ENCODE measurements at regions not wholly inside any gene's neighbourhood (a gene's known extent, or its start where the extent isn't known, plus 50 kb on each side); places are given as distances from the start of the nearest gene placed in this dataset.

DNA sequence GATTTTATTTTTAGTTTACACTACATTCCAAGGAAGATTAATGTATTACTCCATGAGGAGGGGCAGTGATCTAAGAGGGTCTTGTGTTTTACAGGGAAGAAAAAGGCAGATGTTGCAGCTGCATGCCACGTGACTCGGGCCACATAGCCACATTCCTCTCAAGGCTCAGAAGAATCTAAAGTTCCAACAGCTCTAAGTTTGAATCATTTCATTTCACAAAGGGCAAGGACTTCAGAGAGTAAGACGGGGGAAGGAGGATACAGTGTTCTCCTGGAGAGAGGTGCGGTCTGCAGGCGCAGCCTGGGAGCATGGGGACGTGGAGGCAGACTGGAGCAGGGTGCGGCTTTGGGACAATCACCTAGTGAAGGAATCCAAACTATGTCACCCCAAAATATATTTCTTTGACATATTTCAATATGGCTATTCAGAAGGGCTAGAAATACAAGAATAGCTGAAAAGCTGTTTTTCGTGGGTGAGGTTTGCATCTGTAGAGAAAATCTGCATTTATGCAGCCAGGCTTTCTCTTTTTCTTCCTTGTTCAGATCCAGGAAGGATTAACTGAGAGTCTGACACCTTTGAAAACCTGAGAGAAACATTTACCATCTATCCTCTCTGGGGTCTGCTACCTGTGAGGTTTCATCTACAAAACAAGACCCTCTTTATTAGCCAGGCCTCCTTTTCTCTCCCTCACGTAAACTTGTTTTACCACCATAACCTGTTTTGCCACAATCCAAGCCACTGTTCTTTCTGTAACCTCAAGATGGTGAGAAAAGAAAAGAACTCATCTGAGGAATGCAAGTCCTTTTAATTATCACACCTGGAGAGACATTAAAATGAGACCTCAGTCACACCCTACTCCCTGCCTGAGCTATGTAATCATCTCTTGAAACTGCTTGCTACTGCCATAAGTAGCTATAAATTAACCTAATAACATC is 165.1 kb upstream of the NDUFV2 start:
- Histone ChIP-seq H3K27me3 (ENCODE audit: control insufficient read depth, low read length) (no peaks in the 10 kb centered on the region), H3K4me3 (ENCODE audit: low read length) (no peak overlapping the region), H3K4me2 (ENCODE audit: low read length) (no peak overlapping the region), H3K79me2 (ENCODE audit: control insufficient read depth, low read length) (no peaks in the 10 kb centered on the region), H3K36me3 (ENCODE audit: control insufficient read depth, low read length) (peaks cover 6% of the 10 kb centered on the region), H3K4me1 (ENCODE audit: control insufficient read depth, low read length) (peaks cover 56% of the 10 kb centered on the region), H3K9me3 (ENCODE audit: control insufficient read depth, insufficient read depth, low read length) (peaks cover 10% of the 10 kb centered on the region; the same call in 1 of the 2 replicates), H3K9me2 (replicated peaks; ENCODE audit: control insufficient read depth, low read length) (no peaks in the 10 kb centered on the region), H3F3A (ENCODE audit: control insufficient read depth, insufficient read depth) (no peaks in the 10 kb centered on the region), H3K27ac (ENCODE audit: low read depth, low read length) (no peak overlapping the region), H4K20me1 (ENCODE audit: control insufficient read depth, insufficient read depth, low read depth, low read length) (no peaks in the 10 kb centered on the region)
- TF ChIP-seq, protein P1, sequence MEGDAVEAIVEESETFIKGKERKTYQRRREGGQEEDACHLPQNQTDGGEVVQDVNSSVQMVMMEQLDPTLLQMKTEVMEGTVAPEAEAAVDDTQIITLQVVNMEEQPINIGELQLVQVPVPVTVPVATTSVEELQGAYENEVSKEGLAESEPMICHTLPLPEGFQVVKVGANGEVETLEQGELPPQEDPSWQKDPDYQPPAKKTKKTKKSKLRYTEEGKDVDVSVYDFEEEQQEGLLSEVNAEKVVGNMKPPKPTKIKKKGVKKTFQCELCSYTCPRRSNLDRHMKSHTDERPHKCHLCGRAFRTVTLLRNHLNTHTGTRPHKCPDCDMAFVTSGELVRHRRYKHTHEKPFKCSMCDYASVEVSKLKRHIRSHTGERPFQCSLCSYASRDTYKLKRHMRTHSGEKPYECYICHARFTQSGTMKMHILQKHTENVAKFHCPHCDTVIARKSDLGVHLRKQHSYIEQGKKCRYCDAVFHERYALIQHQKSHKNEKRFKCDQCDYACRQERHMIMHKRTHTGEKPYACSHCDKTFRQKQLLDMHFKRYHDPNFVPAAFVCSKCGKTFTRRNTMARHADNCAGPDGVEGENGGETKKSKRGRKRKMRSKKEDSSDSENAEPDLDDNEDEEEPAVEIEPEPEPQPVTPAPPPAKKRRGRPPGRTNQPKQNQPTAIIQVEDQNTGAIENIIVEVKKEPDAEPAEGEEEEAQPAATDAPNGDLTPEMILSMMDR (IDR thresholded peaks at IDR 0.05; ENCODE audit: low read depth, low read length, poor library complexity, severe bottlenecking) = no peak
- TF ChIP-seq EZH2phosphoT487 (IDR thresholded peaks at IDR 0.05; ENCODE audit: borderline replicate concordance, low read length) = no peak

DNA sequence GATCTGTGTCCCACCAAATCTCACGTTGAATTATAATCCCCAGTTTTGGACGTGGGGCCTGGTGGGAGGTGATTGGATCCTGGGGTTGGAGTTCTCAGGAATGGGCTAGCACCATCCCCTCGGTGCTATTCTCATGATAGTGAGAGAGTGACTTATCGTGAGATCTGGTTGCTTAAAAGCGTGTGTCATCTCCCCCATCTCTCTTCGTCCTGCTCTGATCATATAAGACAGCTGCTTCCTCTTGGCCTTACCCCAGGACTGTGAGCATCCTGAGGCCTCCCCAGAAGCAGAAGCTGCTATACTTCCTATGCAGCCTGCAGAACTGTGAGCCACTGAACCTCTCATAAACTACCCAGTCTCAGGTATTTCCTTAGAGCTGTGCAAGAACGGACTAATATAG is 163.7 kb upstream of the NDUFV2 start:
- H3K36me3 ChIP-seq (ENCODE audit: control insufficient read depth, low read length) = no peaks in the 10 kb centered on the region
- H3K4me3 ChIP-seq (ENCODE audit: low read length) = peak overlapping the region; percentile 17
- no peaks in the 10 kb centered on the region for H3K27me3 ChIP-seq (ENCODE audit: control insufficient read depth, low read length)
- H3K4me1 ChIP-seq (ENCODE audit: control insufficient read depth, low read length) = peaks cover 55% of the 10 kb centered on the region
- no peaks in the 10 kb centered on the region for H3F3A ChIP-seq (ENCODE audit: control insufficient read depth, insufficient read depth)
- H3K9me2 ChIP-seq (replicated peaks; ENCODE audit: control insufficient read depth, low read length) = no peaks in the 10 kb centered on the region
- TF ChIP-seq EZH2phosphoT487 (IDR thresholded peaks at IDR 0.05; ENCODE audit: borderline replicate concordance, low read length) = no peak
- TF ChIP-seq, protein P1 (IDR thresholded peaks at IDR 0.05; ENCODE audit: low read depth, low read length, poor library complexity, severe bottlenecking) = no peak
- no peaks in the 10 kb centered on the region for H3K9me3 ChIP-seq (ENCODE audit: control insufficient read depth, insufficient read depth, low read length)
- H3K27ac ChIP-seq (ENCODE audit: low read depth, low read length) = peak overlapping the region; percentile 67
- peak overlapping the region; percentile 48 for H3K4me2 ChIP-seq (ENCODE audit: low read length)
- no peaks in the 10 kb centered on the region for H4K20me1 ChIP-seq (ENCODE audit: control insufficient read depth, insufficient read depth, low read depth, low read length)
- H3K79me2 ChIP-seq (ENCODE audit: control insufficient read depth, low read length) = no peaks in the 10 kb centered on the region

- TF ChIP-seq EZH2phosphoT487 (IDR thresholded peaks at IDR 0.05; ENCODE audit: borderline replicate concordance, low read length) = no peak
- TF ChIP-seq, protein P1 (IDR thresholded peaks at IDR 0.05; ENCODE audit: low read depth, low read length, poor library complexity, severe bottlenecking) = no peak
- H3K4me2 ChIP-seq (ENCODE audit: low read length) = peak overlapping the region; percentile 38
- H3K79me2 ChIP-seq (ENCODE audit: control insufficient read depth, low read length) = no peaks in the 10 kb centered on the region
- H3F3A ChIP-seq (ENCODE audit: control insufficient read depth, insufficient read depth) = no peaks in the 10 kb centered on the region
- H3K4me3 ChIP-seq (ENCODE audit: low read length) = peak overlapping the region; percentile 23; the same call in 1 of the 2 replicates
- H4K20me1 ChIP-seq (ENCODE audit: control insufficient read depth, insufficient read depth, low read depth, low read length) = no peaks in the 10 kb centered on the region
- peaks cover 71% of the 10 kb centered on the region for H3K4me1 ChIP-seq (ENCODE audit: control insufficient read depth, low read length)
- H3K27me3 ChIP-seq (ENCODE audit: control insufficient read depth, low read length) = no peaks in the 10 kb centered on the region
- H3K27ac ChIP-seq (ENCODE audit: low read depth, low read length) = peak overlapping the region; percentile 41
- no peaks in the 10 kb centered on the region for H3K9me3 ChIP-seq (ENCODE audit: control insufficient read depth, insufficient read depth, low read length)
- H3K9me2 ChIP-seq (replicated peaks; ENCODE audit: control insufficient read depth, low read length) = no peaks in the 10 kb centered on the region
- H3K36me3 ChIP-seq (ENCODE audit: control insufficient read depth, low read length) = no peaks in the 10 kb centered on the region
Observed at GRCh38 chr18:8942021-8942908, 160.2 kb upstream of the NDUFV2 start.
